Neural cell (in vitro differentiated cells): ENCODE measurements at regions not wholly inside any gene's neighbourhood (a gene's known extent, or its start where the extent isn't known, plus 50 kb on each side); places are given as distances from the start of the nearest gene placed in this dataset.

ENCODE experiments used
- H2AFZ ChIP-seq: fragments of 200-600, 300-800 bp; sonication (generic), shearing (Covaris generic); 2 replicates; pipeline ENCODE4 v1.6.0; 2014; ENCODE audit warnings: low read depth, mild to moderate bottlenecking, antibody characterized with exemption, low read length, moderate library complexity
- H3F3A ChIP-seq: fragments of 200-600 bp; shearing (Covaris generic); 2 replicates; pipeline ENCODE4 v1.6.1; 2016; ENCODE audit warnings: mild to moderate bottlenecking, moderate library complexity, mixed read lengths, antibody characterized with exemption, low read length; ENCODE audit not compliant: insufficient read depth, poor library complexity, severe bottlenecking
- H3K27ac ChIP-seq: fragments of 200-600, 300-800 bp; sonication (generic), shearing (Covaris generic); 2 replicates; pipeline ENCODE4 v1.5.1; 2014; ENCODE audit warnings: mild to moderate bottlenecking, low read length, moderate library complexity
- H3K27me3 ChIP-seq: fragments of 300-800, 200-600 bp; sonication (generic), shearing (Covaris generic); 2 replicates; pipeline ENCODE4 v1.6.0; 2014; ENCODE audit warnings: mild to moderate bottlenecking, low read depth, low read length, moderate library complexity; ENCODE audit not compliant: insufficient read depth
- H3K36me3 ChIP-seq: fragments of 300-800, 200-600 bp; sonication (generic), shearing (Covaris generic); 2 replicates; pipeline ENCODE4 v1.5.1; 2014; ENCODE audit warnings: mild to moderate bottlenecking, antibody characterized with exemption, low read length, moderate library complexity; ENCODE audit not compliant: insufficient read depth
- H3K4me2 ChIP-seq: fragments of 300-800, 200-600 bp; sonication (generic), shearing (Covaris generic); 2 replicates; pipeline ENCODE4 v1.6.0; 2014; ENCODE audit warnings: mild to moderate bottlenecking, low read length
- H3K4me3 ChIP-seq: fragments of 300-800, 200-600 bp; sonication (generic), shearing (Covaris generic); 2 replicates; pipeline ENCODE4 v1.5.1; 2014; ENCODE audit warnings: mild to moderate bottlenecking, low read length, moderate library complexity
- H3K79me2 ChIP-seq: fragments of 200-600 bp; shearing (Covaris generic); replicated peaks from 2 replicates; pipeline ENCODE4 v1.6.0; 2014; ENCODE audit warnings: mild to moderate bottlenecking, low read length, moderate library complexity; ENCODE audit not compliant: insufficient read depth
- H3K9ac ChIP-seq: fragments of 300-800, 200-600 bp; sonication (generic), shearing (Covaris generic); 2 replicates; pipeline ENCODE4 v1.6.1; 2016; ENCODE audit warnings: mild to moderate bottlenecking, low read length, mixed read lengths
- H3K9me2 ChIP-seq: fragments of 200-600 bp; shearing (Covaris generic); 2 replicates; pipeline ENCODE4 v1.6.1; 2016; ENCODE audit warnings: mild to moderate bottlenecking, low read length, mixed read lengths; ENCODE audit not compliant: insufficient read depth
- H3K9me3 ChIP-seq: fragments of 200-600, 300-800 bp; sonication (generic), shearing (Covaris generic); 2 replicates; pipeline ENCODE4 v1.6.1; 2016; ENCODE audit warnings: mild to moderate bottlenecking, mixed run types, low read length, moderate library complexity, mixed read lengths
- H4K20me1 ChIP-seq: fragments of 200-600 bp; shearing (Covaris generic); 2 replicates; pipeline ENCODE4 v1.6.1; 2016; ENCODE audit warnings: mild to moderate bottlenecking, mixed run types; ENCODE audit not compliant: insufficient read depth
- EP300 ChIP-seq: fragments of 450-650 bp; conservative IDR thresholded peaks from 2 replicates; pipeline ENCODE4 v1.6.1; 2014; ENCODE audit warnings: antibody characterized with exemption, mild to moderate bottlenecking, moderate library complexity; ENCODE audit not compliant: poor library complexity, severe bottlenecking
- EZH2 ChIP-seq: fragments of 200-600, 300-800 bp; shearing (Covaris generic), sonication (generic); IDR thresholded peaks from 2 replicates; pipeline ENCODE4 v1.6.1; 2014; ENCODE audit warnings: antibody characterized with exemption, low read length, borderline replicate concordance, mild to moderate bottlenecking; ENCODE audit not compliant: insufficient read depth, poor library complexity, severe bottlenecking
- MXI1 ChIP-seq: fragments of 450-650 bp; conservative IDR thresholded peaks from 2 replicates; pipeline ENCODE4 v1.6.1; 2014; ENCODE audit warnings: antibody characterized with exemption, mild to moderate bottlenecking; ENCODE audit not compliant: poor library complexity, severe bottlenecking
- POLR2AphosphoS5 ChIP-seq: IDR thresholded peaks from 2 replicates; pipeline ENCODE4 v1.6.1; 2012
- RAD21 ChIP-seq: fragments of 450-650 bp; conservative IDR thresholded peaks from 2 replicates; pipeline ENCODE4 v1.6.1; 2014; ENCODE audit warnings: antibody characterized with exemption, mild to moderate bottlenecking, moderate library complexity
- SMC3 ChIP-seq: fragments of 450-650 bp; conservative IDR thresholded peaks from 2 replicates; pipeline ENCODE4 v1.6.1; 2014; ENCODE audit warnings: antibody characterized with exemption, mild to moderate bottlenecking, moderate library complexity; ENCODE audit not compliant: poor library complexity
- TAF1 ChIP-seq: IDR thresholded peaks from 2 replicates; pipeline ENCODE4 v1.6.1; 2012; ENCODE audit warnings: low read depth
- TF ChIP-seq, protein P1 (sequence below): fragments of 450-650 bp; IDR thresholded peaks from 2 replicates; pipeline ENCODE4 v1.5.1; 2014; ENCODE audit warnings: antibody characterized with exemption, mild to moderate bottlenecking, moderate library complexity; ENCODE audit not compliant: poor library complexity, severe bottlenecking

DNA sequence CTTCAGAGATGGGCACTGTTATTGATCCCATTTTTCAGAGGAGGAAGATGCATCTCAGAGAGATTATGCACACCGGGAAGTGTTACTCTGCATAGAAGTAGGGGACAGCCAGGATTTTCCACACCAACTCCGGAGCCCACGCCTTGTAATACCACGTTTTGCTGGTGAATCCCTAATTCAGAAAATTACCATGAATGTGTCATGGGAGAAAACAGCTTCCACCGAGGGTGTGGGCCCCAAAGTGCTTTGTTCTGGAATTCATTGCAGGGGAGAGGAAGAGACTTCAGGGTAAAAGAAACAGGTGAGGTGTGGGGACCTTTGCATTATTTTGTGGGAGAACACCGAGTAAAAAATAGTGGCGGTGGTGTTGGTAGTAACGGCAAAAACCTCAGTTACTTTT lies 1051.4 kb upstream of the RBFOX1 start:
- Histone ChIP-seq H3K36me3 (no peaks in the 10 kb centered on the region), H3K79me2 (no peaks in the 10 kb centered on the region), H3F3A (no peaks in the 10 kb centered on the region), H3K9ac (no peak overlapping the region), H3K9me2 (no peaks in the 10 kb centered on the region), H3K27ac (no peak overlapping the region), H3K4me3 (no peak overlapping the region), H2AFZ (no peak overlapping the region), H4K20me1 (no peaks in the 10 kb centered on the region), H3K4me2 (no peak overlapping the region), H3K9me3 (no peaks in the 10 kb centered on the region), H3K27me3 (no peaks in the 10 kb centered on the region)
- no peak for TF ChIP-seq MXI1

DNA sequence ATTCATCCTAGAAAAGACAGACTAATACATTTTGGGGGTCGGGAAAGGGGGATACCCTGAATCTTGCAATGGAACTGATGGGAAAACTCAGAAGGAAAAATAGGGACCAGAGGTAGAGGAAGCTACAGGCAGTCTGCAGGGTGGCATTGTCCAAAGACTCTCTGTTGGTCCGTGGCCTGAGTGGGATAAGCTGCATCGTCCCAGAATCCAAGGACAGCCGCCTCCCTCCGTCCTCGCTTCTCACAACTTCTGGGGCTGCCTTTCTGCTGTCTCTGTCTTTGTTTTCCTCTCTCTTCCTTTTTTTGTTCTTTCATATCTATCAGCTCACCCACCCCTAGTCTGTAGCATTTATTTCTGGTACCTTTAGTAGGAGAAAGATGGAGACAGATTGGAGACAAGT lies 1052.6 kb upstream of the RBFOX1 start:
- Histone ChIP-seq H3K27me3 (no peaks in the 10 kb centered on the region), H3K4me2 (no peak overlapping the region), H3K79me2 (no peaks in the 10 kb centered on the region), H3K36me3 (no peaks in the 10 kb centered on the region), H3K9ac (no peak overlapping the region), H3F3A (no peaks in the 10 kb centered on the region), H4K20me1 (no peaks in the 10 kb centered on the region), H3K27ac (no peak overlapping the region), H3K9me2 (no peaks in the 10 kb centered on the region), H3K9me3 (no peaks in the 10 kb centered on the region), H2AFZ (no peak overlapping the region), H3K4me3 (no peak overlapping the region)
- TF ChIP-seq RAD21 (no peak), POLR2AphosphoS5 (no peak), EZH2 (no peak), SMC3 (no peak), MXI1 (no peak)
- TF ChIP-seq, protein P1, sequence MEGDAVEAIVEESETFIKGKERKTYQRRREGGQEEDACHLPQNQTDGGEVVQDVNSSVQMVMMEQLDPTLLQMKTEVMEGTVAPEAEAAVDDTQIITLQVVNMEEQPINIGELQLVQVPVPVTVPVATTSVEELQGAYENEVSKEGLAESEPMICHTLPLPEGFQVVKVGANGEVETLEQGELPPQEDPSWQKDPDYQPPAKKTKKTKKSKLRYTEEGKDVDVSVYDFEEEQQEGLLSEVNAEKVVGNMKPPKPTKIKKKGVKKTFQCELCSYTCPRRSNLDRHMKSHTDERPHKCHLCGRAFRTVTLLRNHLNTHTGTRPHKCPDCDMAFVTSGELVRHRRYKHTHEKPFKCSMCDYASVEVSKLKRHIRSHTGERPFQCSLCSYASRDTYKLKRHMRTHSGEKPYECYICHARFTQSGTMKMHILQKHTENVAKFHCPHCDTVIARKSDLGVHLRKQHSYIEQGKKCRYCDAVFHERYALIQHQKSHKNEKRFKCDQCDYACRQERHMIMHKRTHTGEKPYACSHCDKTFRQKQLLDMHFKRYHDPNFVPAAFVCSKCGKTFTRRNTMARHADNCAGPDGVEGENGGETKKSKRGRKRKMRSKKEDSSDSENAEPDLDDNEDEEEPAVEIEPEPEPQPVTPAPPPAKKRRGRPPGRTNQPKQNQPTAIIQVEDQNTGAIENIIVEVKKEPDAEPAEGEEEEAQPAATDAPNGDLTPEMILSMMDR = no peak

DNA sequence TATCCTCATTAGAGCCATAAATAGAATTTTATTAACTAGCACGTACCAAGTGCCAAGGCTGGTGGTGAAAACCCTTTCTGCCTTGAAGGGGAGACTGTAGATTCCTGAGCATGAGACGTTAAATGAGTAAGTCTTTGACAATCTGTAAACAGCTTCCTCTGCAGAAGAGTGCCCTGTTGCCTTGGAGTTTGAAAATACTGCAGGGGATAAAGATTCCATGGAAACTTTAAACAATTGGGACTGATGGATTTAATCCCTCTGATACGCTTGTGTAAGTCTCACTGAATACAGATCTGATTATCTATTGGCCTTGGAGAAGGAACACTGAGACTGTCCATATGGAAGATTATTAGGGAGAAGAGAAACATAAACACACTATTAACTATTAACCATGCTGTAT lies 1053.4 kb upstream of the RBFOX1 start:
- no peak overlapping the region for H3K9ac ChIP-seq
- H3K36me3 ChIP-seq = no peaks in the 10 kb centered on the region
- no peaks in the 10 kb centered on the region for H3K9me2 ChIP-seq
- H3K9me3 ChIP-seq = no peaks in the 10 kb centered on the region
- H3K27me3 ChIP-seq = no peaks in the 10 kb centered on the region
- no peak overlapping the region for H3K4me2 ChIP-seq
- TF ChIP-seq SMC3 (no peak), MXI1 (no peak), POLR2AphosphoS5 (no peak), EP300 (no peak), TAF1 (no peak), RAD21 (no peak)
- TF ChIP-seq, protein P1 = no peak
- no peak overlapping the region for H3K27ac ChIP-seq
- no peak overlapping the region for H2AFZ ChIP-seq
- H3K4me3 ChIP-seq = no peak overlapping the region
- no peaks in the 10 kb centered on the region for H3F3A ChIP-seq
- H4K20me1 ChIP-seq = no peaks in the 10 kb centered on the region
- H3K79me2 ChIP-seq = no peaks in the 10 kb centered on the region
